Kidney glomerular epithelial cell (primary cell): ENCODE measurements at regions not wholly inside any gene's neighbourhood (a gene's known extent, or its start where the extent isn't known, plus 50 kb on each side); places are given as distances from the start of the nearest gene placed in this dataset.
"Not testable (repeated sequence)": the region's sequence is repeated elsewhere in the genome, so short reads cannot be mapped to it uniquely, and the experiment has no call there.

Experiments used
- DNase-seq: peaks from one replicate; lab custom pipeline; 2025; lab: John Stamatoyannopoulos, UW

- DNase-seq = peak; percentile 63
These were observed 421.9 kb upstream of the TENM3 start for GRCh38 chr4:181821039-181822004.

- DNase-seq = peak; percentile 44
These were observed 421.2 kb upstream of the TENM3 start for GRCh38 chr4:181822005-181822375.

GRCh38 chr4:181823183-181823582 lies 420.0 kb upstream of the TENM3 start:
- no peak for DNase-seq

GRCh38 chr4:181823645-181824044 lies 419.6 kb upstream of the TENM3 start:
- no peak for DNase-seq

GRCh38 chr4:181825564-181825963 lies 417.6 kb upstream of the TENM3 start:
- DNase-seq = no peak

- DNase-seq = no peak
These were observed 416.0 kb upstream of the TENM3 start for GRCh38 chr4:181827246-181827645.

- DNase-seq = no peak
These were observed 412.7 kb upstream of the TENM3 start for GRCh38 chr4:181830404-181831035.

GRCh38 chr4:181834071-181834470 lies 409.1 kb upstream of the TENM3 start:
- no peak for DNase-seq

- DNase-seq = no peak
These were observed 407.9 kb upstream of the TENM3 start for GRCh38 chr4:181835348-181835747.

- DNase-seq = no peak
These were observed 404.9 kb upstream of the TENM3 start for GRCh38 chr4:181838253-181838652.

GRCh38 chr4:181843797-181844196 lies 399.4 kb upstream of the TENM3 start:
- DNase-seq = not testable (repeated sequence)

- no peak for DNase-seq
These were observed 397.6 kb upstream of the TENM3 start for GRCh38 chr4:181845617-181846016.

- no peak for DNase-seq
These were observed 396.3 kb upstream of the TENM3 start for GRCh38 chr4:181846934-181847333.

GRCh38 chr4:181848357-181848756 lies 394.8 kb upstream of the TENM3 start:
- DNase-seq = no peak

GRCh38 chr4:181849472-181849871 lies 393.7 kb upstream of the TENM3 start:
- DNase-seq = no peak

- DNase-seq = no peak
These were observed 389.2 kb upstream of the TENM3 start for GRCh38 chr4:181853881-181854511.

- DNase-seq = no peak
These were observed 387.9 kb upstream of the TENM3 start for GRCh38 chr4:181855307-181855706.

GRCh38 chr4:181857471-181857870 lies 385.7 kb upstream of the TENM3 start:
- DNase-seq = not testable (repeated sequence)

- DNase-seq = no peak
These were observed 384.5 kb upstream of the TENM3 start for GRCh38 chr4:181858741-181859140.

GRCh38 chr4:181859439-181859838 lies 383.8 kb upstream of the TENM3 start:
- DNase-seq = no peak

- no peak for DNase-seq
These were observed 383.0 kb upstream of the TENM3 start for GRCh38 chr4:181860157-181860556.

- no peak for DNase-seq
These were observed 382.5 kb upstream of the TENM3 start for GRCh38 chr4:181860668-181861067.

- DNase-seq = no peak
These were observed 379.3 kb upstream of the TENM3 start for GRCh38 chr4:181863856-181864255.
